GM19395 (cell line): ENCODE measurements at regions not wholly inside any gene's neighbourhood (a gene's known extent, or its start where the extent isn't known, plus 50 kb on each side); places are given as distances from the start of the nearest gene placed in this dataset.

ENCODE experiments used
- ATAC-seq: cut with Tn5 transposase; IDR thresholded peaks from one replicate; pipeline ENCODE4 v1.9.1; 2021; ENCODE audit warnings: mild to moderate bottlenecking, moderate library complexity; ENCODE audit not compliant: unreplicated experiment

DNA sequence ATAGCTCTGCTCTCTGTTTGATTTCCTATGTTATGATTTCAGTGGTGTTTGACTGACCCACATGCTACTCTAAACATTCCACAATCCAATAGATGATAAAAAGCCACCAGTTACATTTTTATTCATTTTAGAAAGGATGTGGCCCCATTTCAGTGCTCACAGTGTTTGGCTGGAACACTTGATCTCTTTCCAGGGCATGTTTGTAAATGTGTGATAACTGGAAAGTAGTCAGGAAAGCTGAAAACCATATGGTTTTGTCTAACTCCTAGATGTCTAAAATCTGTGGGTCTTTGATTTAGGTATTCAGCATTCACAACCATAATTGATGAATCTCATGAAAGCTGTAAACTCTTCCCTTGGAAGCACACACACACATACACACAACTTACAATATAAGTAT, 904.9 kb upstream of the AGA start:
- no peak for ATAC-seq

DNA sequence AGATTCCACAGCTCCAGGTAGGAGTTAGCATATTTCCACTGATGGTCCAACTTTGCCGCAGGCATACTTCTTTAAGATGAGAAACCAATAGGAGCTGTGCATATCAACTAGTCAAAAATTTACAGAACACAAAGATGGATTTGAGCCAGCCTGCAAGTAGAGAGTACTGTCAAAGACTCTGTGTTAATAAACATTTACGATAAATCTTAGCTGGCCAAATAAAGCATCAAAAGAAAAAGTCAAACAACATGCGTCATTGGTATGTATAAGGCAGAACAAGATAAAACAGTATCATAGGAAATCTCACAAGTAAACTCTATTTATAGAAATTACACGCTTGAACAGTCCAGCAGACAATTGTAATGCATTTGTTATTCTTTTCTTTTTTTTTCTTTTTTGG, 907.4 kb upstream of the AGA start:
- ATAC-seq: no peak

DNA sequence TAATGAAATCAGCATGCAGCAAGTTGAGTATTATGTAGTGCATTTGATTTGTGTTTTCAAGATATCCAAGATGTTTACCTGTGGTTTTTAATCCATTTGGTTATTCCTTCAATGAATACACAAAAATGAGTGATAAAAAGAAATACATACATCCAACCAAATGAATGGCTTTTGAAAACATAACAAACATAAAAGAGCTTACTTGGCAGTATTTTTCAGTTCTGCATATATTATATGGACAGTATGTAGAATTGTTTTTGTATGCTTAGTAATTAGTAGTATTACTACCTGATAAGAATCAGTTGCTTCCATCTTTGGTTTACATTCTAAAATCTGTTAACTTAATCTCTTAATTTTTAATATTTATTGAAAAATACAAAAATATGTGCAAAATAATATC, 908.9 kb upstream of the AGA start:
- no peak for ATAC-seq

DNA sequence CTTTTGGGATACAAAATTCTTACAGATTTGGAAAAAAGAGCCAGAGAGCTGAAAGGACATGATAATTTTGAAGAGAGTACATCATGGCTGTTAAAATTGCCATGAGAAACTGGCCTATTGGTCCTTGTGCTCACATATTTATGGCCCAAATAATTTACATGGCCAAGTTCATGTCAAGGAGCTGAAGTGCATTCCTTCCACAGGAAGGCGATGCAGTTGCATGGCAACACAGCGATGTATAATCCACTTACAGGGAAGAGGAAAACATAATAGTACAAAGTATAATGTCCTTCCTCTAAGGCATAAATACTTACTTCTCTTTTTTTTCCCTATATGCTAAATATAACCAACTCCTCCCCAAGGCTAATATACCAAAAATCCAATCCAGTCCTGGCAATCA, 914.5 kb upstream of the AGA start:
- ATAC-seq: no peak

DNA sequence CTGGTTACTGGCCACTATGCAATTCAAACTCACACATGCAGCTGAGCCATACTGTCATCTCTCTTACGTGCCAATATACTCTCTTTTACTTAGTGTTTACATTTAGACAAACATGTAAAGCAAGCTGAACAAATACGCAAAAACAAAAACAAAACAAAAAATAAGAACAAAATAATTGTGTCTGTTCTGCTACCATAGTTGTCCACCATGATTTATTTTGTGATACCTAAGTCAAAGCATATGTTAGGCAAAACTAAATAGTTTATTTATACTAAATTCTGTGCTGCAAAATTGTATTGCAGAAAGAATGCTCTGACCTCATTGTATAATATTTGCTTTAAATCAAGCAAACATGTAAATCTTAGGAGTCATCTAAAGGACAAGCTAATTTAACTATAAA, 943.2 kb upstream of the AGA start:
- no peak for ATAC-seq

DNA sequence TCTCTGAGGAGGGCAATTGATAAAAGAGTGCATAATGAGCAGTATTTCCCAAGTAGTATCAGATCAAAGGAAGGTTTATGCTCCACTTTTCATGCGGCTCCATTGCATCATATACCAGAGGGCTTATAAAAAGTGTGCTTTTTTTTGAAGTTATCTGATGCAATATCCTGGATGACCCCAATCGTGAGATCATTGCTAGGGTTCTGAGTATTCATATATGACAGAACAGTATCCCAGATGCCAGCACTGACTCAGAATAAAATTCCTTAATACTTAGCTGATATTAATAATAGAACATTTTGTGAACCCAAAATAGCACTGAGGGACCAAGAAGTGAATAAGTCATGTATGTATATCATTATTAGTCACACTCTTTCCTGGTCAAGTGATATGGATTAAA, 945.5 kb upstream of the AGA start:
- ATAC-seq: no peak

DNA sequence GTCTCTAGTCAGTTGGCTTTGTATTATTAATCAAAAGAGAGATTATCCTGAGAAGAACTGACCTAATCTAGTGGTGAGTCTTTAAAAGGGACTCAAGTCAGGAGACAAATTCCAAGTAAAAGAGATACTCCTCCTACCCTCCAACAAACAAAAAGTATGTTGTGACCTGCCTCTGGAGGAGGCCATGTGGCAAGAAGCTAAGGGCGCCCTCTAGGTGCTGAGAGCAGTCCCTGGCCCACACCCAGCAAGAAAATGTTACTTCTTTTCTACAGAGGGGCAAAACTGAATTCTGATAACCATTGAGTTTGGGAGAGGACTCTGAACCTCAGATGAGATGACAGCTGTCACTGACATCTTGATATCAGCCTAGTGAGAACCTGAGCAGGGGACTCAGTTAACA, 953.6 kb upstream of the AGA start:
- ATAC-seq: no peak

DNA sequence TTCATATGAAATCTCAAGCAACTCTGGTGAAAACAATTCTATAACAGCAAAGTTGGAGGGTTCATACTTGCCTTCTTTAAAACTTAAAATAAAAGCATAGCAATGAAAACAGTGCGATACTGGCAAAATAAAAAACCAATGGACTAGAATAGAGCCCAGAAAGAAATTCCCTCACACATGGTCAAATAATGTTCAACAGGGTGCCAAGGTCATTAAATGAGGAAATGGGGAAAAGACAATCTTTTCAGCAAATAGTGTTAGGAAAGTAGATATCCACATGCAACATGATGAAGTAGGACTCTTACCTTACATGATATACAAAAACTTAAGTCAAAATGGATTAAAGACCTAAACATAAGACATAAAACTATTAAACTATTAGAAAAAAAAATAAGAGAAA, 970.2 kb upstream of the AGA start:
- no peak for ATAC-seq

DNA sequence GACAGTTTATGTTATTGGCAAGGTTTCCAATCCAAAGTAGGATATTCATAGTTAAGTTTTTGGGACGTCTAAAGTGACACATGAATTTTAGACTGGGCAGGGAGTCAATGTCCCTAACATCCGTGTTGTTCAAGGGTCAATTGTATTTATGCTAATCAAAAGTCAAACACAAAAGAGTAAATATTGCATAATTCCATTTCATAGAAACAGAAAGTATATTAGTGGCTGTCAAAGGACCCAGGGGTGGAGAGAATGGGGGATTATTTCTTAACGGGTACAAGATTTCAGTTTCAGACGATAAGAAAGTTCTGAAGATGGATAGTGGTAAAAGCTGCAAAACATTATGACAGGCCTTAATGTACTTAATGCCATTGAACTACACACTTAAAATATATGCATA, 971.8 kb upstream of the AGA start:
- no peak for ATAC-seq

DNA sequence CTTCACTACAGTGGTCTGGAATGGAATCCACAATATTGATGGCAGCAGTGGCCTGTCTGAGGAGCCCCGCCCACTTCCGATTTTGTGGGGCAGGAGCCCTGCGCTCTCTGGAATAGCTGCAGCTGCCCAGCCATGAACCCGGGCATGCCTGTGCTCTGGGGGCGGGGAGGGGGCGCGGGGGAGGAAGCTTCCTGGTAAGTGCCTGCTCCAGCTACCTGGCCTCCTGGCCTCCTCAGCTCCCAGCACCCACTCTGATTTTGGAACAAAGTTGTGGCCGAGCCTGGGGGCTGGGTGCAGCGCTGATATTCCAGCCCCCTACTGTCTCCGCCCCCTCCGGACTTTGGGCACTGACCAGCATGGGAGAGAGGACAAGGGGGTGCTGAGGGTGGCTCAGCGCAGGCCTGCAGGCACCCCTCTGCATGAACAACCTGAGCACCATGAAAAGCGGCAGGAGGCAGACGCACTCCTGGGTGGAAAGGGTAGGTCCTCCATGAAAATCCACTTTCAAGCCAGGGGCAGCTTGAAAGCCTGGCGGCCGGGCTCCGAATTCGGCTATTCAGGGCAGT, 972.7 kb upstream of the AGA start:
- no peak for ATAC-seq

DNA sequence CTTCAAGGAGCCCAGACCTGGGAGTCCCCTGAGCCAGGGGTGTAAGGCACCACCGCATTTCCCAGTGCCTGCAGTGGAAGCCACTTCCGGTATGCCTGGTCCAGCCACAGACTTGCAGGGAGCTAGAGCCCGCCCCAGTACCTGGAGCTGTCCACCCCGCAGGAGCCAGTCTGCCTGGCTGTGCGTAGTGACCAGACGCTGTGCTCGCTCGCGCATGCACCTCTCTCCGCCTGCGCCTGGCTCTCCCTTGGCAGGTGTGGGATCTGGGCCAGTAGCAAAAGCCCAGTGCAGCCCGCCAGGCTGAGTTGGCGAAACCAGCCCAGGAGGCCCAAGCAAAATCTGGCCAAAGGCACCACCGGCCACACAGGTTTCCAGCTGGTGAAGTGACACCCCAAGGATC, 973.7 kb upstream of the AGA start:
- no peak for ATAC-seq

DNA sequence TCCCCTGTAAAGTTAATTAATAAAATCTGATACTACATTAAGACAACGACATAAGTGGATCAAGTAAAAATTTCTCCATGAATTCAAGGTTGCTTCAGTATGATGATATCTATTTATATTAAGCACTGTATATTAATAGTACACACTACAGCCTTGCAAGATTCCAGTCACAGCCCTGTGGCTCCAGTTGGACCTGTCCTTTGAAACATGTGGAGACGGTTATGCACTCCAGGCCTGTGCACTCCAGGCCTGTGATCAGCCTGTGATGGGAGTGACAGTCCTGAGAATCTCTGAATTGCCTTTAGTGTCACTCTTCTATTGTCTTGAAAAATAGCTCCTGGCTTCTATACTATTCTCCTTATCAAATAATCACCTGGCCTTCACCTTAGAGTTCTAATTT, 981.1 kb upstream of the AGA start:
- ATAC-seq: no peak

DNA sequence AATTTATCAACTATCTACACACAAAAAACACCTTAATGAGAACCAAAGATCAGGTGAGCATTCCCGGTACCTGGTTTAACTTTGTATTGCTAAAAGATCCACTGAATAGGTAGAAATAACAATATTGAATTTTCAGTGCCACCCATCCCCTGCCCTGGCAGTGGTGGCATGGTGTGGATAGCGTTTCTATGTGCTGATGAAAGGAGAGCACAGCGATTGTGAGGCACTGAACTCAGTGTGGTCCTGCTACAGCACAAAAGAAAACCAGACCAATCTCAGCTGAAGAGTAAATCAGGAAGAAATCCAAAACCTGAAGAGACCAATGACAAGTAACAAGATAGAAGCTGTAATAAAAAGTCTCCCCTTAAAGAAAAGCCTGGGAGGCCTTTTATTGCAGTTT, 984.6 kb upstream of the AGA start:
- no peak for ATAC-seq

DNA sequence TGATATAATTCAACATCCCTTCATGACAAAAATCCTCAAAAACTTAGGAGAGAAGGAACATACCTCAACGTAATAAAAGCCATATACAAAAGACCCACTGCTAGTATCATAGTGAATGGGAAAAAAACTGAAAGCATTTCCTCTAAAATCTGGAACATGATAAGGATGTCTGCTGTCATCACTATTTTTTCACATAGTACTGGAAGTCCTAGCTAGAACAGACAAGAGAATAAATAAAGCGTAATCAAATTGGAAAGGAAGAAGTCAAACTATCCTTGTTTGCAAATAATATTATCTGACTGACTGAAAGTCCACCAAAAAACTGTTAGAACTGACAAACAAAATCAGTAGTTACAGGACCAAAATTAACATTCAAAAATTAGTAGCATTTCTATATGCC, 985.4 kb upstream of the AGA start:
- no peak for ATAC-seq

DNA sequence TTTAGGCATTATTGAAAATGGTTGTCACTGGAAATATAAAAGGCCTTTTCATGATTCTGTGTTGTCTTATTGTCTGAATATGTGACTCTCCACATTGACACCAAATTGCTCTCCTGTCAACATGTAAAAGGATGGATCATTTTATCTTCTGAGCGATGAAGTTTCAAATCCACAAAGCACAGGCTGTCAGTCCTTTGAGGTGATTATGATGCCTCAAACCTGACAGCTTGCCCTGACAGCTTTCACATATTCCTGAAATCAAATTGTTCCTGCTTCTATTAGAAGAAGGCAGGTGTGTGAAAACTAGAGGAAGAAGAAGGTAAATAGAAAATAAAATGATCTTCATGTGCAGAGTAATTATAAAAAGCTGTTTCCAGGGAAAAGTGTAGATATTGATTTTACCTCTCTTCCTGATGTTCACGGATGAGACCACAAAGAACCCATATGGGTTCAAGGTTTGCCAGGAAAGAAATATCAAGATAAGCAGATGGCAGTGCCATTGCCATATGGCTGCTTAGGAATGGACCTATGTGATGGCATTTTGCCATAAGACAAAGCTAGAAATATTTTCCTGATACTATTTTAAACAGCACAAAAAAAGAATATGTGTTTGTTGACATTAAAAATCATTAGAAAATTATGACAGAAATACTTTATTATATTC, 1006.3 kb upstream of the AGA start:
- no peak for ATAC-seq

DNA sequence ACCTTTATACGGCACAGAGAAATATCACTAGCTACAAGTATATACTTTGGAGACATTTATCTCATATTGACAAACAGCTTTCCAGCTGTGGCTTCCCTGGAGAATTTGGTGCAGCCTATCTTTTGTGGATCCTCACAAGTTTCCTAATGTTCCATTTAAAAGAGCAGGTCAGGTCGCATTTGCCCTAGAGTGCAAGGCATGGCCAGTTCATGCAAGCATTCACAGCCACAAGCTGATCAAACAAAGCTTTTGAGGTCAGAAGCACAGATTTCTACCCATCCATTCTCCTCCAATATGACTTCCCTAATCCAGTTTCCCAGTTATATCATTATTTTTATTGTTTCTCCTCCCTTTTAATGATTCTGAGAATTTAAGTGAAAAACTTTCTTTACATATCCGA, 1008.4 kb upstream of the AGA start:
- ATAC-seq: no peak

DNA sequence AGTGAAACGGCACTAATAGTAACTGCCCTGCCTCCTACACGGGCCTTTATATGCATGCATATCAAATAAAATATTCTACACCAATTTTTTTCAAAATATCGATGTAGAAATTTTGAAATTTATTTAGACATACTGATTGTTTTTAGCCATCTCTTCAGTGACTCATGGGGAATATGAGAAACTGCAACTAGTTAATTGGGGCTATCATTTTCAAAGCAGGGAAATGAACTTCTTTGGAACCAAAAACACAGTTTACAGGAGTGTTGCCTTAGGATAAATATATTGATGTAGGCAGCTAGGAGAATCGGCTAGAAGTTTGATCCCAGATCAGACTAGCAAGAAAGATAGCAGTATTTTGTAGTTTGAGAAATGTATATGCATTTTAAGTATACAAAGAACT, 1010.8 kb upstream of the AGA start:
- ATAC-seq: no peak

DNA sequence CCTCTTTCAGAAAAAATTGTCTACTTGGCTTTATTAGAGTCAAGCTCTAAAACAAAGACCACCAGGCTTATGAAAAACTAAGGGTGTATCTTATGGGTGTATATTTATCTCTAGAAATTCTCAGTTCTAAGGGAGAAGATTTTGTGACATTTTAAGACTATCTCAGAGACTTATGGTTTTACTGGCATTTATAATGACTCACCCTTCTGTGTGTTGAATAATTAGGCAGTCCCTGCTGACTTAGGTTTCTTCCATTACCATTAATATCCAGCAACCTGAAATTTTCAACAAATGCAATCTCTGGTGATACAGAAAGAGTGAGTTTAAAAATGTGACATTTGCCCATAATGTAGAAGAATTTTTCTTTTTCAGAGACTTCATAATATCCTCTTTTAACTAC, 1015.0 kb upstream of the AGA start:
- no peak for ATAC-seq

DNA sequence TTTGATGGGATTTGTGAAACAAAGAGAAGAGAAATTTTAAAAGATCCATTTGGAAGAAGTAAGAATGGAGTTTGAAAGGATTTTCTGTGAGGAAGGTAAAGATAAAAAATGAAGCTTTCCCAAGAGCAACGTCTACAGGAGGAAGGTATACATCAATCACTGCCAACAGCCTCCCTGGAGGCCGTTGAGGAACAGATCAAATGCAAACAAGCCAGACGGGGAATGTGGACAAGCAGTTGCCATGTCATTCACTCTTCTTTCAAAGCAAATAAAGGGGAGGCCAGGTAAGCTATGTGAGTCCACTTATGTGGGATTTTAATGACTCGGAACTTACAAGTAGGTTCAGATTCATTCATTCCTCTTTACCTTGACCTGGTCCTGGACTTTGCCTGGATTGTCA, 1020.5 kb upstream of the AGA start:
- ATAC-seq: no peak

DNA sequence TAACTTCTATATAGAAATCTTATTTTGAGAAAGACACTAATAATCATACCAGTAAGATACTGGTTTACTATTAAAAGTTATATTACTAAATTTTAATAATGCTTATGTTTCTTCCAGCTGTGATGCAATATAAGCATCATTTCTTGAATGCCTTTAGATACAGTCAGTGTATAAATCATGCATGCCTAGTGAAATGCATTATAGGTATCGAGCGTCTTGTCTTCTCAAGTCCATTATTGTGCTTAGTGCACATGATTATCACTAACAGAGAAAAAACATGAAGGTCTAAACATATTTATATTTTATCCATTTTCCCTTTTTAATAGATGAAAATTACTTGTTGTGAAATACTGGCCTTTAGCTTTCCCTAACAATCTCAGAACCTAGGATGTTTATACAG, 1021.5 kb upstream of the AGA start:
- no peak for ATAC-seq

DNA sequence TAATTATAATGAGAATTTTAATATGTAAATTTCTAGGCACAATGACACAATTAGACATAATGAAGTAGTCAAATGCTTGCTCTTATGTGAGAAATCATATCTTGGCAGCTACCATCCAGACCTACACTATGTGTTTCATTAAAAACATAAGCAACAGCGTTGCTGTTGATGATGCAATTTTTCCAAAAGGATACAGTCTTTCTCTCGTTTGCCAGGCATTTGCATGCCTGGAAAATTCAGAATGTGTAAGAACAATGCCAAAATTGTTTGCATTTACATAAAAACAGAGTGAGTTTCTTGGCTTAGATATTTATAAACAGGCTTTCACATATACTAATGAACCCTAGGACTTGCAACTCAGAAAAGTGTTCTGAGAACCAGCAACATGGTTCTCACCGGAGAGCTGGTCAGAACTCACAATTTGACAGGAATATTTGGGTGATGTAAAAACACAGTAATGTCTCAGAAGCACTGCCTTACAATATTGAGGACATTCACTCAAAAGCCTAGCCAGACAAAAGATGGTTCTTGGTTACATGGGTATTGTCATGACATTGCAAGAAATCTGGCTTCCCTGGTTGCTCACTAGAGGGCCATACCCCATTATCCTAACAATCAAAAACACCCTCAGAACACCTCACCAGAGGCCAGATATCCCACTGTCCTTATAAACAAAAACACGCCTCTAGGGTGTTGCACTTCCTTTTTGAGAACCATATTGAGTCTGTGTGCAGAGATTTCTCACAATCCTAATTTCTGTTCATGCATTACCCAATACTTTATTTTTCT, 1029.0 kb upstream of the AGA start:
- no peak for ATAC-seq

DNA sequence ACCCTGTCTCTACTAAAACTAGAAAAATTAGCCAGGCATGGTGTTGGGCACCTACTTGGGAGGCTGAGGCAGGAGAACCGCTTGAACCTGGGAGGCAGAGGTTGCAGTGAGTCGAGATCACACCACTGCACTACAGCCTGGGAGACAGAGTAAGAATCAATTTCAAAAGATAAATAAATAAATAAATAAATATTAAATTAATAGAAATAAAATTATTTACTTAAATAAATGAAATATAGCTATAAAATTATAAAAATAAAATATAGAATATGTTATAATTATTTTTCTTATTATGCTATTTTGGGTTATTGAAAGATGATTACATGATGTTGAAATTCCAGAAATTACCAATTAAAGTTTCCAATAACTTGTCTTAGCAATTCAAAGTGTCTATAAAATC, 1029.8 kb upstream of the AGA start:
- ATAC-seq: no peak

DNA sequence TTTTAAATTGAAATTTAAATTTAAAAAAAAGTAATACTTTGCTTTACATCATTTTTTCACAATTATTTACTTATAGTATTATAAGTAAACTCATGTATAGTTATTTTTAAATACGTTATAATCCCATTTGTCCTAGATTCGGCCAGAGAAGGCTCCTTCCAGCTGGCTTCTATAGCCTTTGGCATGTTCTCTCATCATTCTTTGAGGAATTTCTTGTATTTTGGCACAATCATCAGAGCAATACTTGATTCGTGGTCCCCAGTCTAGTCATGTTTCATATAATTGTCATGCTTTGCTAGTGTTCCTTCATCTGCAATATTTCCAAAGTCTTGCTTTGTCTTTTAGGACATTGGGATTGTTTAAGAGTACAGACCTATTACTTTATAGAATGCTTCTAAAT, 1037.9 kb upstream of the AGA start:
- no peak for ATAC-seq
